Prostate gland (tissue), 2 donors: ENCODE measurements at regions not wholly inside any gene's neighbourhood (a gene's known extent, or its start where the extent isn't known, plus 50 kb on each side); places are given as distances from the start of the nearest gene placed in this dataset.

ENCODE experiments used
- POLR2A ChIP-seq: fragments of 450-650 bp; IDR thresholded peaks from one replicate; pipeline ENCODE4 v1.6.1; 2016; ENCODE audit warnings: antibody characterized with exemption, mild to moderate bottlenecking
- TF ChIP-seq, protein P1 (sequence below), 4 experiments: fragments of 200-600 bp in 2 of 4; fragments of 450-650 bp in 2 of 4; sonication (generic) in 2 of 4; IDR thresholded peaks; 1 replicate in 3 of 4; 2 replicates in 1 of 4; pipeline ENCODE4 v1.5.1; 2016 to 2019; ENCODE audit warnings: antibody characterized with exemption in 4 of 4, mild to moderate bottlenecking in 2 of 4, moderate library complexity in 2 of 4

DNA sequence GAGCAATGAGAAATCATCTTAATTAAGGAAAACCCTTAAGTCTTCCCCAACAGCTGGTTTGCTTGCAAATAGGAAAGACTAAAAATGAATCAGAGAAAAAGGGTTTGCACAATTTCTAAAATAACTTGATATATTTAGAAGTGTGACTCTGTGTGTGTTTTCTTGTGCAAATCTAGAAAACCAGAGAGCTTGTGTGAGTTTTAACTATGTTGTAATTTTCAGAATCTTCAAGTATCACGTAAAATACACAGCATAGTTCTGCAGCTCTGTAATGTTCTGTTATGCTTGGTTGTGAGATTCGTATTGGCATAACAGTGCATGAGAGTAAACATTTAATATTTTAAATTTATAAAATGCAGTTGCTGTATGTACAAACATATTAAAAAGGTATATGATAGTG lies 74.7 kb upstream of the GAP43 start:
- TF ChIP-seq, protein P1, sequence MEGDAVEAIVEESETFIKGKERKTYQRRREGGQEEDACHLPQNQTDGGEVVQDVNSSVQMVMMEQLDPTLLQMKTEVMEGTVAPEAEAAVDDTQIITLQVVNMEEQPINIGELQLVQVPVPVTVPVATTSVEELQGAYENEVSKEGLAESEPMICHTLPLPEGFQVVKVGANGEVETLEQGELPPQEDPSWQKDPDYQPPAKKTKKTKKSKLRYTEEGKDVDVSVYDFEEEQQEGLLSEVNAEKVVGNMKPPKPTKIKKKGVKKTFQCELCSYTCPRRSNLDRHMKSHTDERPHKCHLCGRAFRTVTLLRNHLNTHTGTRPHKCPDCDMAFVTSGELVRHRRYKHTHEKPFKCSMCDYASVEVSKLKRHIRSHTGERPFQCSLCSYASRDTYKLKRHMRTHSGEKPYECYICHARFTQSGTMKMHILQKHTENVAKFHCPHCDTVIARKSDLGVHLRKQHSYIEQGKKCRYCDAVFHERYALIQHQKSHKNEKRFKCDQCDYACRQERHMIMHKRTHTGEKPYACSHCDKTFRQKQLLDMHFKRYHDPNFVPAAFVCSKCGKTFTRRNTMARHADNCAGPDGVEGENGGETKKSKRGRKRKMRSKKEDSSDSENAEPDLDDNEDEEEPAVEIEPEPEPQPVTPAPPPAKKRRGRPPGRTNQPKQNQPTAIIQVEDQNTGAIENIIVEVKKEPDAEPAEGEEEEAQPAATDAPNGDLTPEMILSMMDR (IDR thresholded peaks at IDR 0.05), result no peak
- TF ChIP-seq POLR2A, result no peak
